ENCODE measurements at regions not wholly inside any gene's neighbourhood (a gene's known extent, or its start where the extent isn't known, plus 50 kb on each side); places are given as distances from the start of the nearest gene placed in this dataset.

- Histone ChIP-seq H3K27me3 (ENCODE audit: control insufficient read depth in 3 of 3, insufficient read depth in 3 of 3, low read length in 3 of 3) (peaks cover 0 to 2% (median 0%) of the 10 kb centered on the region in 3 donors), H3K27ac (ENCODE audit: low read depth, low read length) (no peak overlapping the region), H3K9ac (ENCODE audit: low read depth in 1 of 3, low read length in 3 of 3) (no peak overlapping the region), H3K9me3 (ENCODE audit: control insufficient read depth in 3 of 3, low read length in 3 of 3) (peaks cover 2 to 6% (median 5%) of the 10 kb centered on the region in 3 donors), H3K36me3 (ENCODE audit: control insufficient read depth in 3 of 3, insufficient read depth in 3 of 3, low read length in 3 of 3) (no peaks in the 10 kb centered on the region), H3K4me1 (ENCODE audit: control insufficient read depth in 3 of 3, insufficient read depth in 3 of 3, low read length in 3 of 3) (no peaks in the 10 kb centered on the region), H3K4me3 (ENCODE audit: low read length in 3 of 3) (no peak overlapping the region)
Measured at GRCh38 chr15:70385711-70386110, 288.0 kb upstream of the TLE3 start.

- H3K9ac ChIP-seq (ENCODE audit: low read depth in 1 of 3, low read length in 3 of 3): no peak overlapping the region
- no peaks in the 10 kb centered on the region for H3K36me3 ChIP-seq (ENCODE audit: control insufficient read depth in 3 of 3, insufficient read depth in 3 of 3, low read length in 3 of 3)
- peaks cover 0 to 2% (median 0%) of the 10 kb centered on the region in 3 donors for H3K27me3 ChIP-seq (ENCODE audit: control insufficient read depth in 3 of 3, insufficient read depth in 3 of 3, low read length in 3 of 3)
- H3K4me3 ChIP-seq (ENCODE audit: low read length in 3 of 3): no peak overlapping the region
- H3K9me3 ChIP-seq (ENCODE audit: control insufficient read depth in 3 of 3, low read length in 3 of 3): peaks cover 2 to 6% (median 5%) of the 10 kb centered on the region in 3 donors
- H3K4me1 ChIP-seq (ENCODE audit: control insufficient read depth in 3 of 3, insufficient read depth in 3 of 3, low read length in 3 of 3): no peaks in the 10 kb centered on the region
- H3K27ac ChIP-seq (ENCODE audit: low read depth, low read length): no peak overlapping the region
Measured at GRCh38 chr15:70385052-70385451, 287.3 kb upstream of the TLE3 start.

- Histone ChIP-seq H3K4me3 (ENCODE audit: low read length in 3 of 3) (no peak overlapping the region), H3K36me3 (ENCODE audit: control insufficient read depth in 3 of 3, insufficient read depth in 3 of 3, low read length in 3 of 3) (no peaks in the 10 kb centered on the region), H3K9ac (ENCODE audit: low read depth in 1 of 3, low read length in 3 of 3) (no peak overlapping the region), H3K27me3 (ENCODE audit: control insufficient read depth in 3 of 3, insufficient read depth in 3 of 3, low read length in 3 of 3) (peaks cover 0 to 2% (median 0%) of the 10 kb centered on the region in 3 donors), H3K27ac (ENCODE audit: low read depth, low read length) (no peak overlapping the region), H3K4me1 (ENCODE audit: control insufficient read depth in 3 of 3, insufficient read depth in 3 of 3, low read length in 3 of 3) (no peaks in the 10 kb centered on the region), H3K9me3 (ENCODE audit: control insufficient read depth in 3 of 3, low read length in 3 of 3) (peaks cover 2 to 6% (median 5%) of the 10 kb centered on the region in 3 donors)
Measured at GRCh38 chr15:70383856-70384255, 286.1 kb upstream of the TLE3 start.

- Histone ChIP-seq H3K27ac (ENCODE audit: low read depth, low read length) (no peak overlapping the region), H3K9me3 (ENCODE audit: control insufficient read depth in 3 of 3, low read length in 3 of 3) (peaks cover 2 to 6% (median 5%) of the 10 kb centered on the region in 3 donors), H3K4me1 (ENCODE audit: control insufficient read depth in 3 of 3, insufficient read depth in 3 of 3, low read length in 3 of 3) (peaks cover 1 to 4% (median 2%) of the 10 kb centered on the region in 3 donors), H3K36me3 (ENCODE audit: control insufficient read depth in 3 of 3, insufficient read depth in 3 of 3, low read length in 3 of 3) (no peaks in the 10 kb centered on the region), H3K9ac (ENCODE audit: low read depth in 1 of 3, low read length in 3 of 3) (no peak overlapping the region), H3K27me3 (ENCODE audit: control insufficient read depth in 3 of 3, insufficient read depth in 3 of 3, low read length in 3 of 3) (peaks cover 0 to 2% (median 0%) of the 10 kb centered on the region in 3 donors), H3K4me3 (ENCODE audit: low read length in 3 of 3) (no peak overlapping the region)
Measured at GRCh38 chr15:70382762-70383458, 285.2 kb upstream of the TLE3 start.

- Histone ChIP-seq H3K9me3 (ENCODE audit: control insufficient read depth in 3 of 3, low read length in 3 of 3) (peaks cover 2 to 6% (median 5%) of the 10 kb centered on the region in 3 donors), H3K27me3 (ENCODE audit: control insufficient read depth in 3 of 3, insufficient read depth in 3 of 3, low read length in 3 of 3) (peaks cover 0 to 2% (median 0%) of the 10 kb centered on the region in 3 donors), H3K4me3 (ENCODE audit: low read length in 3 of 3) (no peak overlapping the region), H3K9ac (ENCODE audit: low read depth in 1 of 3, low read length in 3 of 3) (no peak overlapping the region), H3K27ac (ENCODE audit: low read depth, low read length) (no peak overlapping the region), H3K4me1 (ENCODE audit: control insufficient read depth in 3 of 3, insufficient read depth in 3 of 3, low read length in 3 of 3) (peaks cover 4 to 9% (median 6%) of the 10 kb centered on the region in 3 donors), H3K36me3 (ENCODE audit: control insufficient read depth in 3 of 3, insufficient read depth in 3 of 3, low read length in 3 of 3) (no peaks in the 10 kb centered on the region)
Measured at GRCh38 chr15:70382009-70382749, 284.5 kb upstream of the TLE3 start.

- H3K27me3 ChIP-seq (ENCODE audit: control insufficient read depth in 3 of 3, insufficient read depth in 3 of 3, low read length in 3 of 3): peaks cover 0 to 7% (median 6%) of the 10 kb centered on the region in 3 donors
- H3K27ac ChIP-seq (ENCODE audit: low read depth, low read length): no peak overlapping the region
- H3K9me3 ChIP-seq (ENCODE audit: control insufficient read depth in 3 of 3, low read length in 3 of 3): peaks cover 2 to 6% (median 5%) of the 10 kb centered on the region in 3 donors
- no peak overlapping the region for H3K4me3 ChIP-seq (ENCODE audit: low read length in 3 of 3)
- no peaks in the 10 kb centered on the region for H3K36me3 ChIP-seq (ENCODE audit: control insufficient read depth in 3 of 3, insufficient read depth in 3 of 3, low read length in 3 of 3)
- peaks cover 14 to 22% (median 15%) of the 10 kb centered on the region in 3 donors for H3K4me1 ChIP-seq (ENCODE audit: control insufficient read depth in 3 of 3, insufficient read depth in 3 of 3, low read length in 3 of 3)
- no peak overlapping the region for H3K9ac ChIP-seq (ENCODE audit: low read depth in 1 of 3, low read length in 3 of 3)
Measured at GRCh38 chr15:70379938-70380883, 282.5 kb upstream of the TLE3 start.

- Histone ChIP-seq H3K36me3 (ENCODE audit: control insufficient read depth in 3 of 3, insufficient read depth in 3 of 3, low read length in 3 of 3) (no peaks in the 10 kb centered on the region), H3K9me3 (ENCODE audit: control insufficient read depth in 3 of 3, low read length in 3 of 3) (peaks cover 2 to 6% (median 5%) of the 10 kb centered on the region in 3 donors), H3K27ac (ENCODE audit: low read depth, low read length) (no peak overlapping the region), H3K4me3 (ENCODE audit: low read length in 3 of 3) (no peak overlapping the region), H3K27me3 (ENCODE audit: control insufficient read depth in 3 of 3, insufficient read depth in 3 of 3, low read length in 3 of 3) (peaks cover 0 to 9% (median 6%) of the 10 kb centered on the region in 3 donors), H3K4me1 (ENCODE audit: control insufficient read depth in 3 of 3, insufficient read depth in 3 of 3, low read length in 3 of 3) (peaks cover 14 to 22% (median 15%) of the 10 kb centered on the region in 3 donors), H3K9ac (ENCODE audit: low read depth in 1 of 3, low read length in 3 of 3) (no peak overlapping the region)
Measured at GRCh38 chr15:70379134-70379533, 281.4 kb upstream of the TLE3 start.

- Histone ChIP-seq H3K4me1 (ENCODE audit: control insufficient read depth in 3 of 3, insufficient read depth in 3 of 3, low read length in 3 of 3) (peaks cover 14 to 22% (median 15%) of the 10 kb centered on the region in 3 donors), H3K9ac (ENCODE audit: low read depth in 1 of 3, low read length in 3 of 3) (no peak overlapping the region), H3K4me3 (ENCODE audit: low read length in 3 of 3) (no peak overlapping the region), H3K27me3 (ENCODE audit: control insufficient read depth in 3 of 3, insufficient read depth in 3 of 3, low read length in 3 of 3) (peaks cover 0 to 9% (median 6%) of the 10 kb centered on the region in 3 donors), H3K9me3 (ENCODE audit: control insufficient read depth in 3 of 3, low read length in 3 of 3) (peaks cover 2 to 6% (median 5%) of the 10 kb centered on the region in 3 donors), H3K36me3 (ENCODE audit: control insufficient read depth in 3 of 3, insufficient read depth in 3 of 3, low read length in 3 of 3) (no peaks in the 10 kb centered on the region), H3K27ac (ENCODE audit: low read depth, low read length) (no peak overlapping the region)
Measured at GRCh38 chr15:70378126-70379031, 280.7 kb upstream of the TLE3 start.

Measured in skeletal muscle tissue (tissue), 3 donors.